Osteocyte (in vitro differentiated cells): ENCODE measurements at regions not wholly inside any gene's neighbourhood (a gene's known extent, or its start where the extent isn't known, plus 50 kb on each side); places are given as distances from the start of the nearest gene placed in this dataset.

Experiments used
- DNase-seq: peaks from one replicate; pipeline ENCODE4 v3.0.0; 2021; ENCODE audit warnings: mixed read lengths; ENCODE audit not compliant: unreplicated experiment; ENCODE audit errors: extremely low spot score
- H3K27ac Mint-ChIP-seq: one replicate; pipeline ENCODE4 v1.8.0; 2021; ENCODE audit warnings: mild to moderate bottlenecking, mixed read lengths; ENCODE audit not compliant: unreplicated experiment
- H3K27me3 Mint-ChIP-seq: one replicate; pipeline ENCODE4 v1.8.0; 2021; ENCODE audit warnings: mixed read lengths; ENCODE audit not compliant: unreplicated experiment
- H3K36me3 Mint-ChIP-seq: one replicate; pipeline ENCODE4 v1.8.0; 2021; ENCODE audit warnings: mixed read lengths; ENCODE audit not compliant: unreplicated experiment
- H3K4me1 Mint-ChIP-seq: one replicate; pipeline ENCODE4 v1.8.0; 2021; ENCODE audit warnings: mixed read lengths; ENCODE audit not compliant: unreplicated experiment
- H3K4me3 Mint-ChIP-seq: one replicate; pipeline ENCODE4 v1.8.0; 2021; ENCODE audit warnings: mild to moderate bottlenecking, moderate library complexity, mixed read lengths; ENCODE audit not compliant: unreplicated experiment
- H3K9me3 Mint-ChIP-seq: one replicate; pipeline ENCODE4 v1.8.0; 2021; ENCODE audit warnings: mixed read lengths; ENCODE audit not compliant: unreplicated experiment
- CTCF ChIP-seq: fragments of 200-600 bp; sonication (generic); IDR thresholded peaks from 2 replicates; pipeline ENCODE4 v1.5.0; 2021; ENCODE audit warnings: antibody characterized with exemption, mild to moderate bottlenecking, moderate library complexity

GRCh38 chrX:57977992-57978391 is 67.7 kb upstream of the ZXDA start:
- Mint-ChIP-seq H3K27ac (no peak overlapping the region), H3K36me3 (no peaks in the 10 kb centered on the region), H3K27me3 (no peaks in the 10 kb centered on the region), H3K4me1 (no peaks in the 10 kb centered on the region), H3K9me3 (peaks cover 41% of the 10 kb centered on the region), H3K4me3 (no peak overlapping the region)
- DNase-seq: no peak
- no peak for TF ChIP-seq CTCF

GRCh38 chrX:57964975-57965374 is 54.7 kb upstream of the ZXDA start:
- Mint-ChIP-seq H3K27me3 (no peaks in the 10 kb centered on the region), H3K36me3 (no peaks in the 10 kb centered on the region), H3K4me1 (no peaks in the 10 kb centered on the region), H3K9me3 (peaks cover 57% of the 10 kb centered on the region), H3K4me3 (no peak overlapping the region), H3K27ac (no peak overlapping the region)
- no peak for DNase-seq
- TF ChIP-seq CTCF: no peak
